Amygdala (tissue), 56 donors: ENCODE measurements at regions not wholly inside any gene's neighbourhood (a gene's known extent, or its start where the extent isn't known, plus 50 kb on each side); places are given as distances from the start of the nearest gene placed in this dataset.
A peak's percentile ranks its signal among the peaks of the same experiment; 100 is the strongest.

Experiments used
- DNase-seq, 56 donors: peaks; one replicate each; lab custom pipeline; 2025; lab: John Stamatoyannopoulos, UW

DNA sequence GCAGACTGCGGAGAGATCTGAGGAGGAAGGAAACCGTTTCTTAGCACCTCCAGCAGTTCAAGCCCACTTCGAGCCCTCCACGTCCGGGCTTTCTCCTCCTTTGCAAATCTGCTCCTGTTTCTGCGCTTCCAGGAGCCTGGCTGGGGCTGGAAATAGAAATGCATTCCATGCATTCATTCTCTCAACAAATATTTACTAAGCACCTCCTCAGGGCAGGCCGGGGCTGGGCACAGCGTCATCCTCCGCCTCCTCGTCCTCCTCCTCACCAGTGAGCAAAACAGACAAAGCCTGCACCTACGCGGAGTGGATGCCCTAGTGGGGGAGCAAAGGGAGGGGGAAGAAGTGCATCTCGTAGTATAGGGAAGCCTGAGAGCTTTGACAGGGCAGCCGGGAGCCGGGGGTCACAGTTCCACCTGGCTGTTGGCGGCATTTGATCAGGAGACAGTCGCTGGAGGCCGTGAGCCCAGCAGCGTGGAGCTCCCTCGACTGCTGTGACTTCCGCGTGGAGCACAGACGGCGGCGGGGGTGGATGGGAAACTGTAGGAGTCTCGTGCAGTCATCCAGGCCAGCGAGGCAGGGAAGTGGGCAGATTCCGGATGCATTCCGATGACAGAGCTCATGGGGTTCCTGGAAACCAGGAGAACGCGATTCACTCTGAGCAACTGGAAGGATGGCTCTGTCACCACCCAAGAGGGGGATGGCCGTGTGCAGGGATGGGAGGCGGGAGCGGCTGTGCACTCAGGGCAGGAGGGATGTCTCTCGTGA, 93.5 kb downstream of the SIK1 start:
- DNase-seq, result peak in 15 of 56 donors; percentile 26 to 58 (median 32)

DNA sequence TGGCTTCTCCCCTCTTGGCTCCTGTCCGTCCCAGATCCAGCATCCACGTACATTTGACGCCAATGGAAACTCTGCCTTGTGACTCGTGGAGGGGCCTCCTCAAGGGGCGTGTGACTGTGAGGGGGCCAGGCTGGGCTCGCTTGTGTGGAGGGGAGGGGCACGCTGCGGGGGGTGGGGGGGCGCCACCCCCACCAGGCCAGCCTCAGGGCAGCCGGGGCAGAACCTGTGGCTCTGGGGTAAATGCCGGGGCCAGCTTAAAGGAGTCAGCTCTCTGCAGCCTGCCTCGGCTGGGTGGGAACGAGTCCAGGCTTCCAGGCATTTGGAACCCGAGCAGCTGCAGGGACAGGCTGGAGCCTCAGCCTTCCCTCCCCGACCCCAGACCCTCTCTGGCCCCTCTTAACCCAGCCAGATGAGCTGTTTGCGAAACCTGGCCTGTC, 94.1 kb downstream of the SIK1 start:
- no peak for DNase-seq

DNA sequence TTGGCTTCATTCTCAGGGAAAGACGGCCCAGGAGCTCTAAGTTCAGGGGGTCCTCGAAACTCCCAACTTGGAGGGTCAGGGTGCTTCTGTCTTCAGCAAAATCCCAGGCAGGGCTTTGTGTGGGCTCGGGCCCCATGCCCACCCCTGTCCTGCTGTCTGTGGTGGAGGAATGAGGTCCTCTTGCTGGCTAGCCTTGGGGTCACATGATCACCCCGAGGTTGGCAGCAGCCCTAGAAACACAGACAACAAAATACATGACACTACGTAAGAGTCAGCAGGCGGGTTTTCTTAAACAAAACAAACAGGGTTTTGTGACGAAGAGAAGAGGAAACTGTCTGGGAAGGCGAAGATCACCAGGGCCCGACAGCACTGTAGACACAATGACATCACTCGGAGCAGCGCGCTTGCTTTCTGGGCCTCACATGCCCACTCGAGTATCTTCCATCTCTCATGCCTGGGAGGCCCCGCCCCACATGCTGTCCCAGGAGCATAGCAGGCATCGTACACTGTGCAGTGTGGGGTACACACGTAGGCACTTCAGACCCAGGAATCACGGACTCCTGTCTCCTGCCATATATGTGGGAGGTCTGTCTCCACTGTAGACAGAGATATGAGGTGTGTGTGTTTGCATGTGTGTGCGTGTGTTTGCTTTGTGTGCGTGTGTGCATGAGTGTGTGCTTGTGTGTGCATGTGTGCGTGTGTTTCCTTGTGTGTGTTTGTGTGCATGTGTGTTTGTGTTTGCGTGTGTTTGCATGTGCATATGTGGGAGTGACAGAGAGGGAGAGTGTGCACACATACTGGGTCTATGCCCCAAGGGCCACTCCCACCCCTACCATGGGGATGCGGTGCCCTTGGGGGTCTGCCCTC, 94.7 kb downstream of the SIK1 start:
- peak in 51 of 56 donors; percentile 17 to 98 (median 73) for DNase-seq

DNA sequence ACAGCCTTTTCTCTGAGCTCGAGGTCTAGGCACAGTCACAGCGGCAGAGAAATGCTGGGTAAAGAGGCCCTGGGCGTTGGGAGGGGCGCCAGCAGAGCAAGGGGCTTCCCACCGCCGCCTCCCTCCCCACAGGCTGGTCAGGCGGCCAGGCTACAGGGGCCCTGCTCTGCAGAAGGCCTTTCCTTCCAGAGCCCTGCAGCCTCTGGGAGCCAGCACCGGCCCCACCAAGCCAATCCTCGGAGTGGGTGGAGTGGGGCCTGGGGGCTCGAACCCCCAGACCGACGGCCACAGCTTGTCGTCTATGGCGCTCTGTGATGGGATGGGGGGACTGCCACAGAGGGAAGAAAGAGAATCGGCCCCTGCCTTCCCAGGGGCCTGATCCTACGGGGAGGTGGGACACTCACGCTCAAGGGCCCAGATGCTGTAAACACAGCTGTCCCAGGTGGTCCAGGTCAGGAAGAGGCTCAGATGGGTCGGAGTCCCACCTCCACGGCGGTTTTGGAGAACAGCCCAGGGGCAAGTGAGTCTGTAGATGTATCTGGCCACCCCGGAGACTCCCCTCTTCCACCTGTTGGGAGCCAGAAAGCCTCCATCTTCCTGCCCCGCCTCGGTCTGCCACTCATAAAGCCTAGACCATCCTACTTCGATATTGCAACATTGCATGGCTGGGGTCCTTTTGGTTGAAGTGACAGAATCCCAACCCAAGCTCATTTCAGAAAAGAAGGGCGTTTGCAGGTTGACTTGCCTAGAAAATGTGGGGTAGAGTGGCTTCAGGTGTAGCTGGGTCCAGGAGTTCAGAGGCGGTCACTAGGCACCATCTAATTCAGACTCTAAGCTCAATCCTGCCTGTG, 95.6 kb downstream of the SIK1 start:
- DNase-seq, result no peak

DNA sequence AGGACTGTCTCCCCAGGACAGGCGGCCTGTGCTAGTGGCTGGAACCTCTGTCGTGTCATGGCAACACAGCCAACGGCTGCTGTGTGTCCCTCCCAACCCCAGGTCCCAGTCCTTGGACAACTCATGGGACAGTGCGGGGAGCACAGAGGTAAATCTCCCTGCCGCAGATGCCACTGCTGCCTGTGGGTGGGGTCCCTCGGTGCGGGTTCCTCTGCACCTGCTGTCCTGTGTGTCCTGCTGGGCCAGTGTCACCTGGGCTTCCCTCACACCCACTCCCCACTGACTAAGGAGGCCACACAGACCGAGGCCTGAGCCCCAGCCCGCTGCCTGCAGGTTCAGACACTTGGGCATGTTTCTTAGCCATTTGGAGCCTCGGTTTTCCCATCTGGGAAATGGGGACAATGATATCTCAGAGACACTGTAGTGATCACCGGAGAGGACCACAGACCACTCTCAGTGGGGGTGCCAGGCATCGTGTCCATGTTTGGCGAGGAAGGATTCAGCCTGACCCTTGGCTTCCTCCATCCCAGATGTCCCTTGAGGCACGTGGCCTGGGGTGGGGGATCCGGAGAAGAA, 96.5 kb downstream of the SIK1 start:
- DNase-seq, result no peak

DNA sequence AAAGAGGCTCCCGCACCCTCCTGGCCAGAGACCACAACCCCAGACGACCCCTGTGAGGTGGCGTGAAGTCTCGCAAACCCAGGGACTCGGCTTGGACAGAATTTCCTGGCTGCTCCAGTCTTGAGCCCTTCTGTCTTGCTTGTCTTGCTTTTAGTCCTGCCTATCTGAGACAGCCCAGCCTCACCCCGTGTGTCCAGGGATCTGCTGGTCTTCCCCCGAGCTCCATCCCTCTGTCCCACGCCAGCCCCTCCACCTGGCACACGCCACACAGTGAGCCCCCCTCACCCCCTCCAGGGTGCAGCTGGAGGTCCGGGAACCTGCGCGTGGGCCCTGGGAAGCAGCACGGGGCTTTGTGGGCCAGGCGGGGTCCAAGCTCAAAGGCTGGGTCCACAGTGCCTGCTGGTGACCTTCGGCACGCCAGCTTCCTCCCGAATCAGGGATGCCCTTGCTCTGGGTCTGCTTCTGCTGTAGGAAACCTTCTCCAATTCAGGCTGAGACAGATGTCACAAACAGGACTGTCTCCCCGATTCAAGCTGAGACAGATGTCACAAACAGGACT, 97.1 kb downstream of the SIK1 start:
- DNase-seq, result no peak

DNA sequence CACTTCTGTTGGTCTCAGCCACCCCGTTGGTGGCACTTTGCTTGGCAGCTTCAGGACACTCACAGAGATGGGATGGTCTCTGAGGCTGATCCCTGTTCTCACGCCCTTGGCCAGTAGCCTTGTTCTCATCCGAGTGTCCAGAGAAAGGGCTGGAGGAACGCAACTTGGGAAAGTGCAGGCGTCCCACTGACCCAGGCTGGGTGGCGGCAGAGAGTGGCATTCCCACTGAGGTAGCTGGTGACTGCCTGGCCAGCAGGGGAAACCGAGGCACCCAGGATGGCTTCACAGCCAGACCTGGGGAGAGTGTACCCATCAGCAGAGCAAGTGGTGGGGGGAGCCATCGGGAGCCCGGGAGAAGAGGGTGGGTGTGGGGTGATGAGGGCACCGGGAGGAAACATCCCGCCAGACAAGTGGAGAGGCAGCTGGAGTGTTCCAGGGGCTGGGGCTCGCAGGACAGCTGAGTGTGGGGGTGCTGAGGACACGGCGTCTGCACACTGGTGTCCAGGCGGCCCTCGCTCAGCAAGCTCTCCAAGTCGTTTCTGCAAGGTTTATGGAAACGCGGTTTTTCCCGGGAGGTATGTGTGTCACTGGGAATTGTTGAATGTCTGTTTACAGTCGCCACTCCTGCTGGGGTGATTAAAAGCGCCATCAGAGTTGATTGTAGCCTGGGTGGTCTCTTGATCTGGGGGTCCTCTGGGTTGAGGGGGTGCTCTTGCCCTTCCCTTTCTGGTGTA, 97.8 kb downstream of the SIK1 start:
- DNase-seq, result no peak

DNA sequence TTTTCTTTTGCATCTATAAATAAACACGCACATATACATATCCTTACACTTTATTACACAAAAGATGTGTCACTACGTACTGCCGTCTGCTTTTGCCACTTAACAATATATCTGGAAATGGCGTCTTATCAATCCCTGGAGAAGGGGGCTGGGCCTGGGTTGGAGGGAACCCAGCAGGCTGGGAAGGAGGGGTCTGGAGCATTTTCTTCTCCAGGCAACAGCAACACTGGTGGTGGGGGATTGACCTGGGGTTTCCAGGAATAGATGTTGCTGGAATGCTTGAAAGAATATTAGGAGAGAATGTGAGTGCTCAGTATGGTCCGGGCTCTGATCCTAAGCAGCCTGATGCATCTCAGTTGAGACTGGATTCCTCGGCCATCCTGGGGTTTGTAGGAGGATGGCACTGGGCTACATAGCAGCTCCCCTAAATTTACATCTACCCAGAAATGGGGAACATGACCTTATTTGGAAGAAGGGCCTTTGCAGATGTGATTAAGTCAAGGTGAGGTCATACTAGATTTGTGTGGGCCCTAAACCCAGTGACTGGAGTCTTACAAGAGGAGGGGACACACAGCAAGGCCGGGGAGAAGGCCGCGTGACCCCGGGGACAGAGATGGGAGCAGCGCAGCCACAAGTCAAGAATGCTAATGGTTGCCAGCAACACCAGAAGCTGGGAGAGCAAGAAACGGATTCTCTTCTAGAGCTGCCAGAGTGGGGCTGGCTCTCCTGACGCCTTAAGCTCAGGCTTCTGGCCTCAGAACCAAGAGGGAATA, 98.6 kb downstream of the SIK1 start:
- DNase-seq, result no peak

DNA sequence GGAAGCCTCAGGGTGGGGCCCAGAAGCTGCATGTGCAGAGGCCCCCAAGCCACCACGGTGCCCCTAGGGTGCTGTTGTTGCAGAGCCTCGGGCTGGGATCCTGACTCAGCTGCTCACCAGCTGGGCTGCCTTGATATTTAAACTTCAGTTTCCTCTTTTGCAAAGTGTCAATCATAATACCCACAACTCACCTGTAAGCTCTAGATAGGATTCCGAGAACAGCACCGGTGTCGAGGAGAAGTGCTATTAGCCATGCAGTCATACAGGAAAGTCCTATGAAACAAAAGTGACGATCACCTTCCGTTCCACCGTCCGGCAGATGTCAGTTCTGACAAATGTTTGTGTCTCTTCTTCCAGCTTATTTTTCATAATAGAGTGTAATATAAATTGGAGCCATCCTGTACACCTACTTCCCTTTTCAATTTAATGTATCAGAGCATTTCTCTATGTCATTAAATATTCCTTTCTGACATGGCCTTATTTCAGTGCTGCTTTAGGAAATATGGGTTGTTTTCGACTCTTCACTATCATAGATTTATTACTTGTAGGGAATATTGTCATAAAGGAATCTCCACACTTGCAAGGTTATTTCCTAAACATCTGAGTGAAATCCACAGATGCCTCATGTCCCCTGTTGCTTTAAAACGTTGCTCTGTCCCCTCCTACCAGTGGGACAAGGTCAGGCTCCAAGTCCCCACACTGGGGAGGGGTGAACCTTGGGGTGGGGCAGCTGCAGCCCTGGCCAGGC, 100.8 kb downstream of the SIK1 start:
- DNase-seq, result no peak

DNA sequence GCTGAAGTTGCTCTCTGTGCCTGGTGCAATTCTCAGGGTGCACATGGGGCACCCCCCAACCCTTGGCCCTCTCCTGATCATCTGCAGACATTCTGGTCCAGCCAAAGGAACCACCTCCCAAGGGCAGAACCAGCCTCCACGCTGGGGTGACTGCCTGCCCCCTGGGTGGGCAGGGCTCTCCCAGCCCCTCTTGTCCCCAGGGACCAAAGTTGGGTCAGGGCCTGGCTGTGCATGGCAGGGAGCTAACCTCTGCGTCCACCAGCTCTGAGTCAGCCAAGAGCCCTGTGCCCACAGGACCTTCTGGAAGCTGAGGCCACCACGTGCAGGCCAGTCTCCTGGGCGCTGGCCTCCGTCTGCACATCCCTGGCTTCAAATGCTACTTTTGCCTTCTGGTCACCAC, 101.9 kb downstream of the SIK1 start:
- DNase-seq, result no peak

DNA sequence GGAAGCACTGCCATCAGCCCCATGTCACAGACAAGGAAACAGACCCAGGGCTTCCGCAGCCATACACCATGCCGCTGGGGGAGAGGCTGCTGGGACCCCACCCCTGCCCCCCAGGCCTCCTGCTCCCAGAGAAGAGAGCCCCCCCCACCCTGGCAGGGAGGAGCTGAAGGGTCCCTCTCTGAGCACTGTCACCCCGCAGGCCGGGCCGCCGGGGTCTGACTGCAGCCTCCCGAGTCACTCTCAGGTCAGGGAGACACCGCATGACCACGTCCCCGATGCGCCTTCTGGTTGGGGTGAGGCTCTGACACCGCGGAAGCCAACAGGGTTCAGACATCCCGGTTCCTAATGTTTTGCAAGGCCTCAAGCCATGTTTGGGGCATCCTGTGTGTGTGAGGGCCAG, 102.3 kb downstream of the SIK1 start:
- no peak for DNase-seq

DNA sequence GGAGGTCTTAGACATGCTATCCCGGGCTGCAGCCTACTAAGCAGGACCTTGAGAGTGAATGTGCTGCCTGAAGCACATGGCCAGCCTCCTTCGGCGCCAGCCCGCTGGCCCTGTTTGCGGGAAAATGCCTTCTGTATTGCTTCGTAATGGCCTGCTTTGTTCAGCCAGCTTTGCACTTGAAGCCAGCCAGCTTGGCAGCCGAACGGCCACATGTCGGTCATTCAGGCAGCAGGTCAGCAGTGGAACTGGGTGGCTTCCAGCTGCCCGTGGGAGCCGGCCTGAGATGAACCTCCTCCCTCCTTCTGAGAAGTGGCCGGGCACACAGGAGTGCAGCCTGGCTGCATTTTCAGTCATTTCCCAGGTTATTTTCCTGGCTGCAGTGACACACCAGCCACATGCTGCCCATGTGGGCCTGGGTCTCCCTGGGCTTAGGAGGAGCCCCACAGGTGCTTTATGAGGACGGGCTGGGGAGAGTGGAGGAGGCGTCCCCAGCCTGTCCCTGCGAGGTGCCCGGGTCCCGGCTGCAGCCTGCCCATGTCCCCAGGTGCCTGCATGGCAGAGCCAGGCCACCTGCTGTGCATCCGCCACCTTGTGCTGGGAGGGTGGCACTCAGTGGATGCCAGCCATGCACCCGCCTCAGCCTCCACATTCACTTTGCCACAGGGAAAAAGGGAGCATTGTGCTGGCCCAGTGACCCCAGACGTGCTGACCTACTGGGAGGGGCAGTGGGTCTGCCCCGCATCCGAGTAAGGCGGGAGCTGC, 103.5 kb downstream of the SIK1 start:
- DNase-seq, result peak in 54 of 56 donors; percentile 9 to 94 (median 79)

DNA sequence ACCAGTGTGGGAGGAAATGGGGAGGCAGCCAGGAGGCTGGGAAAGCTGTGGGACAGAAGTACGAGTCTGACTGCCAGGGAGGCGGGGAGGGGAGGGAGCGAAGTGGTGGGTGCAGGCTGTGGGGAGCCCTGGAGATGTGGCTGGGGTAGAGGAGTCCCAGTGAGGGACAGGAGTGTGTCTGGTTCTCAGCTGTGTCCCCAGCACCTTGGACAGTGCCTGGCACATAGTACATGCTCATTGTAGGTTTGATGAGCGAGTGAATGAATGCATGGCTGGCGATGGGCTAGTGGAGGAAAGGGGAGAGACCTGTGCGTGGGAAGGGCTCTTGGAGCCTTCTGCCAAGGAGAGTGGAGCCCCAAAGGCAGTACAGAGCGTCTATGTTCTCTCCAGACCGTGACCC, 104.1 kb downstream of the SIK1 start:
- DNase-seq, result no peak

DNA sequence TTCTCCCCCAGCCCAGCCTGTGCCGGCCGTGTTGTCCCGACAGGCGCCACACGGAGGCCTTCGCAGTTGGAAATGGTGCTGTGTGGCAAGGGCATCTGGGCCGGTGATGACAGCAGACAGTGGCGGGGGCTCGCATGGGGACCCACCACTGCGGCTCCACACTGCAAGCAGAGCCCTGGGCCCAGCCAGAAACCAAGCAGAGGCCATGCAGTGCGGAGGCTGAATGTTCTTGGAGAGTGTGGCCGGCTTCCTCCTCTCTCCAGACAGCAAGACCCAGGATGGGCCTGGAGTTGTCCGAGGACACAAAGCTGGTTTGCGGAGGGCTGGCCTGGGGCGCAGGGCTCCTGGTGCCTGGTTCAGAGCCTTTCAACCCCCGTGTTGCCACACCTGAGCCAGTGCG, 104.6 kb downstream of the SIK1 start:
- no peak for DNase-seq

DNA sequence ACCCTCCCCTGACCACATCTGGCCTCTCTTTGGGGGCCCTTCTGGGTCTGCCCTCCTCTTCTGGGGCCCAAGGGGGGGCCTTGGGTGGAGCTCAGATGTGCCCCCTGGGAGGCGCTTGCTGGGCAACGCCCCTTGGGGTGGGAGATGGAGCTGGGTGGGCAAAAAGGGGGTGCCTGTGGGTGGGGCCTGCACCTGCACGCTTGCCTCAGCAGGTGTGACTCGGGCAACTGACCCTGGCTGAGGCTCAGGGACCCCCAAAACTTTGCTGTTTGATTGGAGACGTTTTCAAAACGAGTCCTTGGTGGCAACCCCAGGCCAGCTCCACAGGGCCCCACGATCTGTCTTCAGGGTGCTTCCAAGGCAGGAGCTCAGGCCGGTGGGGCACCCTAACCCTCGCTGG, 105.3 kb downstream of the SIK1 start:
- DNase-seq, result no peak

DNA sequence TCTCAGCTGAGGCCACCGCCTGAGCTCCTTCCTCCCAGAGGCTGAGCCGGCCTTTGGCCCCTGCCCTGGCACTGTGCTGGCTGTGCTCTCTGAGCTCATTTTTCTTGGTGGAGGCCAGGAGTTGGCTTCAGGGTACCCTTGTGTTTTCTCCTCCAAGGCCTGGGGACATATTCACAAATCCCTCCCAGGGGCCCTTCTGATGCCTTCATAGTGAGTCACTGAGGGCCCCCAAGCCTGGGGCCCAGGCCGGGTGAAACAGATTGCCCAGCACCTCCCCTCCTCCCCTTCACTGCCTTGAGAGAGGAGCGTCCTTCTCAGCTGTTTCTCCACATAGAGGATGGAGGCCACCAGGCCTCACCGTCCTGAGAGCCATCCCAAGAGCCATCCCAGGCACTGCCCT, 105.8 kb downstream of the SIK1 start:
- DNase-seq, result no peak

DNA sequence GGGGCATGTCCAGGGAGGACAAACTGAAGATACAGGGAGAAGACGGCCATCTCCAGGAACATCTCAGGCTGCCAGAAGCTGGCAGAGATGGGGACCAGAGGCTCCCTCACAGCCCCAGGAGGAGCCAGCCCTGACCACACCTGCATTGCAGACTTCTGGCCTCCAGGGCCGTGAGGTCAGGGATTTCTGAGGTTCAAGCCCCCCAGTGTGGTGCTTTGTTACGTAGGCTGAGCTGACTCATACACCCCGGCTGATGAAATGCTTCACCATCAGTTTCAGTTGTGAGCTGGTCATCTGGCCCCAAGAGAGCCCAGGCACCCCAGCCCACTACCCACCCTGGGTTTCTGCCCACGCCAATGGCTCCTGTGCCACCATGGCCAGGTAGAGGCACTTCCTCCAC, 106.4 kb downstream of the SIK1 start:
- DNase-seq, result no peak
